HFFc6 (cell line): ENCODE measurements at regions not wholly inside any gene's neighbourhood (a gene's known extent, or its start where the extent isn't known, plus 50 kb on each side); places are given as distances from the start of the nearest gene placed in this dataset.
"Not testable (repeated sequence)": the region's sequence is repeated elsewhere in the genome, so short reads cannot be mapped to it uniquely, and the experiment has no call there.

Experiments
- DNase-seq: peaks from one replicate; pipeline ENCODE4 v3.0.0-alpha.2; 2018
- H3K27ac Mint-ChIP-seq: 2 replicates; pipeline ENCODE4 v1.8.0; 2020; ENCODE audit warnings: mild to moderate bottlenecking, mixed read lengths
- H3K27me3 Mint-ChIP-seq: 2 replicates; pipeline ENCODE4 v1.8.0; 2021; ENCODE audit warnings: mild to moderate bottlenecking, moderate library complexity, mixed read lengths; ENCODE audit not compliant: insufficient read depth
- H3K36me3 Mint-ChIP-seq: 2 replicates; pipeline ENCODE4 v1.8.0; 2021; ENCODE audit warnings: low read depth, mixed read lengths
- H3K4me1 Mint-ChIP-seq: 2 replicates; pipeline ENCODE4 v1.8.0; 2020; ENCODE audit warnings: low read depth, mixed read lengths
- H3K4me3 Mint-ChIP-seq: 2 replicates; pipeline ENCODE4 v1.8.0; 2020; ENCODE audit warnings: mild to moderate bottlenecking, moderate library complexity, mixed read lengths
- H3K9me3 Mint-ChIP-seq: 2 replicates; pipeline ENCODE4 v1.8.0; 2020; ENCODE audit warnings: mild to moderate bottlenecking, mixed read lengths
- TF ChIP-seq, protein P1 (sequence below): fragments of 200-600 bp; sonication (generic); IDR thresholded peaks from 2 replicates; pipeline ENCODE4 v1.5.0; 2021; ENCODE audit warnings: antibody characterized with exemption, mild to moderate bottlenecking

GRCh38 chr4:28488021-28488420 lies 1627.4 kb downstream of the STIM2 start:
- Mint-ChIP-seq H3K4me1 (peaks cover 13% of the 10 kb centered on the region), H3K36me3 (peaks cover 1% of the 10 kb centered on the region), H3K9me3 (no peaks in the 10 kb centered on the region), H3K27me3 (peaks cover 2% of the 10 kb centered on the region), H3K4me3 (no peak overlapping the region), H3K27ac (no peak overlapping the region)
- TF ChIP-seq, protein P1, sequence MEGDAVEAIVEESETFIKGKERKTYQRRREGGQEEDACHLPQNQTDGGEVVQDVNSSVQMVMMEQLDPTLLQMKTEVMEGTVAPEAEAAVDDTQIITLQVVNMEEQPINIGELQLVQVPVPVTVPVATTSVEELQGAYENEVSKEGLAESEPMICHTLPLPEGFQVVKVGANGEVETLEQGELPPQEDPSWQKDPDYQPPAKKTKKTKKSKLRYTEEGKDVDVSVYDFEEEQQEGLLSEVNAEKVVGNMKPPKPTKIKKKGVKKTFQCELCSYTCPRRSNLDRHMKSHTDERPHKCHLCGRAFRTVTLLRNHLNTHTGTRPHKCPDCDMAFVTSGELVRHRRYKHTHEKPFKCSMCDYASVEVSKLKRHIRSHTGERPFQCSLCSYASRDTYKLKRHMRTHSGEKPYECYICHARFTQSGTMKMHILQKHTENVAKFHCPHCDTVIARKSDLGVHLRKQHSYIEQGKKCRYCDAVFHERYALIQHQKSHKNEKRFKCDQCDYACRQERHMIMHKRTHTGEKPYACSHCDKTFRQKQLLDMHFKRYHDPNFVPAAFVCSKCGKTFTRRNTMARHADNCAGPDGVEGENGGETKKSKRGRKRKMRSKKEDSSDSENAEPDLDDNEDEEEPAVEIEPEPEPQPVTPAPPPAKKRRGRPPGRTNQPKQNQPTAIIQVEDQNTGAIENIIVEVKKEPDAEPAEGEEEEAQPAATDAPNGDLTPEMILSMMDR: no peak
- DNase-seq: no peak

- no peak for DNase-seq
- TF ChIP-seq, protein P1: no peak
- Mint-ChIP-seq H3K27ac (no peak overlapping the region), H3K27me3 (peaks cover 2% of the 10 kb centered on the region), H3K4me3 (no peak overlapping the region), H3K9me3 (no peaks in the 10 kb centered on the region), H3K4me1 (peaks cover 6% of the 10 kb centered on the region; the same call in 1 of the 2 replicates), H3K36me3 (peaks cover 11% of the 10 kb centered on the region)
Measured at GRCh38 chr4:28490669-28491068, 1630.0 kb downstream of the STIM2 start.

- Mint-ChIP-seq H3K9me3 (no peaks in the 10 kb centered on the region), H3K4me1 (no peaks in the 10 kb centered on the region; the same call in none of the 2 replicates), H3K27me3 (no peaks in the 10 kb centered on the region), H3K27ac (no peak overlapping the region), H3K36me3 (peaks cover 9% of the 10 kb centered on the region; the same call in 1 of the 2 replicates), H3K4me3 (no peak overlapping the region)
- TF ChIP-seq, protein P1: no peak
- no peak for DNase-seq
Measured at GRCh38 chr4:28505064-28505463, 1644.4 kb downstream of the STIM2 start.

DNA sequence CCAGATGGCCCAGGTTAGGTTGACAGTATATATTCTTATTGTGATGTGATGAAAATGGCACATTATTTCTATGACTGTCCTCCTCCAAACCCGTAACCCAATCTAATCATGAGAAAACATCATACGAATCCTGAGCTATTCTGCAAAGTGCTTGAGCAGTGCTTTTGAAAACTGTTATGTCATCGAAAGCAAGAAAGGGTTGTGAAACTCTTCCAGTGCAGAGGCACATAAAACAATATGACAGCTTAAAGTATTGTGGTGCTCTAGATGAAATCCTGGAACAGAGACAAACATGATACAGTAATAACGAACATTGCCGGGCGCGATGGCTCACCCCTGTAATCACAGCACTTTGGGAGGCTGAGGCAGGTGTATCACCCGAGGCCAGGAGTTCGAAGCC lies 1648.0 kb downstream of the STIM2 start:
- no peak for DNase-seq
- H3K27ac Mint-ChIP-seq: no peak overlapping the region
- peaks cover 14% of the 10 kb centered on the region for H3K4me1 Mint-ChIP-seq
- H3K27me3 Mint-ChIP-seq: no peaks in the 10 kb centered on the region
- no peaks in the 10 kb centered on the region for H3K9me3 Mint-ChIP-seq
- H3K4me3 Mint-ChIP-seq: no peak overlapping the region
- H3K36me3 Mint-ChIP-seq: peaks cover 9% of the 10 kb centered on the region; the same call in 1 of the 2 replicates
- TF ChIP-seq, protein P1: no peak

GRCh38 chr4:28514766-28515165 lies 1654.1 kb downstream of the STIM2 start:
- H3K27ac Mint-ChIP-seq: not testable (repeated sequence)

GRCh38 chr4:28518561-28519165 lies 1658.0 kb downstream of the STIM2 start:
- TF ChIP-seq, protein P1: no peak
- DNase-seq: peak; percentile 37
- Mint-ChIP-seq H3K4me1 (peaks cover 22% of the 10 kb centered on the region), H3K36me3 (no peaks in the 10 kb centered on the region), H3K9me3 (no peaks in the 10 kb centered on the region), H3K27ac (peak overlapping the region; percentile 39), H3K4me3 (no peak overlapping the region; the same call in 1 of the 2 replicates), H3K27me3 (no peaks in the 10 kb centered on the region)

More at GRCh38 chr4:28514766-28515165, 1654.1 kb downstream of the STIM2 start:
- DNase-seq, H3K36me3 Mint-ChIP-seq, H3K4me3 Mint-ChIP-seq, H3K27me3 Mint-ChIP-seq, H3K9me3 Mint-ChIP-seq: not testable (repeated sequence)
- peaks cover 36% of the 10 kb centered on the region for H3K4me1 Mint-ChIP-seq
